ENCODE measurements at regions not wholly inside any gene's neighbourhood (a gene's known extent, or its start where the extent isn't known, plus 50 kb on each side); places are given as distances from the start of the nearest gene placed in this dataset.

GRCh38 chr17:71757956-71758355 is 362.9 kb upstream of the SOX9 start:
- WGBS, result 100% methylated on average over 1 of the region's 1 CpG
- no peaks in the 10 kb centered on the region for H3K27me3 ChIP-seq (ENCODE audit: control insufficient read depth in 4 of 4, insufficient read depth in 4 of 4, low read length in 3 of 4)

More at GRCh38 chr17:71757956-71758355, 362.9 kb upstream of the SOX9 start:
- no peaks in the 10 kb centered on the region for H3K36me3 ChIP-seq (ENCODE audit: control insufficient read depth in 4 of 4, insufficient read depth in 3 of 4, low read depth in 1 of 4, low read length in 3 of 4)
- H3K4me3 ChIP-seq (ENCODE audit: low read depth in 1 of 3, low read length in 3 of 3), result no peak overlapping the region
- no peak overlapping the region for H3K9ac ChIP-seq (ENCODE audit: low read depth in 1 of 2, low read length in 2 of 2)
- no peaks in the 10 kb centered on the region for H3K9me3 ChIP-seq (ENCODE audit: control insufficient read depth in 4 of 4, low read length in 3 of 4)
- no peak overlapping the region for H3K27ac ChIP-seq (ENCODE audit: low read depth in 1 of 2, low read length in 2 of 2)
- H3K4me1 ChIP-seq (ENCODE audit: control insufficient read depth in 4 of 4, insufficient read depth in 4 of 4, low read length in 3 of 4), result no peaks in the 10 kb centered on the region
- no peak for DNase-seq (ENCODE audit: low spot score)
- TF ChIP-seq FOXA1 (IDR thresholded peaks at IDR 0.05) (no peak), RXRA (IDR thresholded peaks at IDR 0.05) (no peak), JUND (IDR thresholded peaks at IDR 0.05) (no peak), HNF4A (conservative IDR thresholded peaks at IDR 0.05) (no peak), SP1 (IDR thresholded peaks at IDR 0.05) (no peak), MAX (IDR thresholded peaks at IDR 0.05) (no peak), RAD21 (IDR thresholded peaks at IDR 0.05) (no peak), ZBTB33 (IDR thresholded peaks at IDR 0.05) (no peak), NR2F2 (IDR thresholded peaks at IDR 0.05) (no peak), CTCF (IDR thresholded peaks at IDR 0.05; ENCODE audit: low read depth, low read length, missing input control) (no peak), ATF3 (IDR thresholded peaks at IDR 0.05) (no peak), REST (IDR thresholded peaks at IDR 0.05) (no peak), TAF1 (conservative IDR thresholded peaks at IDR 0.05) (no peak), GABPA (IDR thresholded peaks at IDR 0.05 in 1 of 2, conservative IDR thresholded peaks at IDR 0.05 in 1 of 2) (no peak), YY1 (IDR thresholded peaks at IDR 0.05) (no peak), HNF4G (IDR thresholded peaks at IDR 0.05) (no peak)

Measured in liver (tissue), 8 donors.